LNCAP (cell line): ENCODE measurements at regions not wholly inside any gene's neighbourhood (a gene's known extent, or its start where the extent isn't known, plus 50 kb on each side); places are given as distances from the start of the nearest gene placed in this dataset.

ENCODE experiments used
- CTCF ChIP-seq: fragments of 450-650 bp; IDR thresholded peaks from 2 replicates; pipeline ENCODE4 v1.5.1; 2017; ENCODE audit warnings: mild to moderate bottlenecking

- no peak for TF ChIP-seq CTCF
Observed at GRCh38 chr7:145645135-145645515, 471.5 kb upstream of the CNTNAP2 start.

GRCh38 chr7:145644426-145645134 is 472.0 kb upstream of the CNTNAP2 start:
- TF ChIP-seq CTCF: no peak

GRCh38 chr7:145643981-145644380 is 472.6 kb upstream of the CNTNAP2 start:
- no peak for TF ChIP-seq CTCF

- no peak for TF ChIP-seq CTCF
Observed at GRCh38 chr7:145633513-145633912, 483.1 kb upstream of the CNTNAP2 start.

- TF ChIP-seq CTCF: no peak
Observed at GRCh38 chr7:145624618-145625017, 492.0 kb upstream of the CNTNAP2 start.

GRCh38 chr7:145605963-145606362 is 510.6 kb upstream of the CNTNAP2 start:
- TF ChIP-seq CTCF: no peak

GRCh38 chr7:145599376-145599775 is 517.2 kb upstream of the CNTNAP2 start:
- no peak for TF ChIP-seq CTCF

- no peak for TF ChIP-seq CTCF
Observed at GRCh38 chr7:145584401-145584800, 532.2 kb upstream of the CNTNAP2 start.
